Endodermal cell (in vitro differentiated cells): ENCODE measurements at regions not wholly inside any gene's neighbourhood (a gene's known extent, or its start where the extent isn't known, plus 50 kb on each side); places are given as distances from the start of the nearest gene placed in this dataset.

Source experiments
- DNase-seq: peaks from one replicate; pipeline ENCODE4 v3.0.0-alpha.2; 2017
- H3K27ac ChIP-seq: 2 replicates; pipeline ENCODE4 v1.5.1; 2013; ENCODE audit warnings: mild to moderate bottlenecking, low read depth, low read length, moderate library complexity
- H3K27me3 ChIP-seq: 2 replicates; pipeline ENCODE4 v1.6.1; 2013; ENCODE audit warnings: mild to moderate bottlenecking, low read length, moderate library complexity; ENCODE audit not compliant: insufficient read depth, control insufficient read depth, poor library complexity, severe bottlenecking
- H3K36me3 ChIP-seq: 2 replicates; pipeline ENCODE4 v1.7.0; 2013; ENCODE audit warnings: mild to moderate bottlenecking, low read length, moderate library complexity; ENCODE audit not compliant: control insufficient read depth, insufficient read depth
- H3K4me1 ChIP-seq: one replicate; pipeline ENCODE4 v1.7.0; 2013; ENCODE audit warnings: low read length; ENCODE audit not compliant: control insufficient read depth, insufficient read depth
- H3K4me3 ChIP-seq: 2 replicates; pipeline ENCODE4 v1.5.1; 2013; ENCODE audit warnings: mild to moderate bottlenecking, low read length, moderate library complexity
- H3K9ac ChIP-seq: 2 replicates; pipeline ENCODE4 v1.6.1; 2013; ENCODE audit warnings: mild to moderate bottlenecking, low read length, moderate library complexity; ENCODE audit not compliant: poor library complexity, severe bottlenecking; ENCODE audit errors: extremely low read depth
- H3K9me3 ChIP-seq: 2 replicates; pipeline ENCODE4 v1.6.1; 2013; ENCODE audit warnings: mild to moderate bottlenecking, low read length, moderate library complexity; ENCODE audit not compliant: control insufficient read depth
- H3K27ac Mint-ChIP-seq: 2 replicates; pipeline ENCODE4 v1.8.0; 2020; ENCODE audit warnings: mixed read lengths
- H3K27me3 Mint-ChIP-seq: 2 replicates; pipeline ENCODE4 v1.8.0; 2021; ENCODE audit warnings: mild to moderate bottlenecking, mixed read lengths; ENCODE audit not compliant: insufficient read depth
- H3K36me3 Mint-ChIP-seq: 2 replicates; pipeline ENCODE4 v1.8.0; 2020; ENCODE audit warnings: low read depth, mixed read lengths
- H3K4me1 Mint-ChIP-seq: 2 replicates; pipeline ENCODE4 v1.8.0; 2020; ENCODE audit warnings: mixed read lengths
- H3K4me3 Mint-ChIP-seq: 2 replicates; pipeline ENCODE4 v1.8.0; 2020; ENCODE audit warnings: mild to moderate bottlenecking, moderate library complexity, mixed read lengths
- H3K9me3 Mint-ChIP-seq: 2 replicates; pipeline ENCODE4 v1.8.0; 2020; ENCODE audit warnings: mild to moderate bottlenecking, mixed read lengths
- CTCF ChIP-seq: fragments of 200-600 bp; sonication (generic); conservative IDR thresholded peaks from 2 replicates; pipeline ENCODE4 v1.5.0; 2021; ENCODE audit warnings: antibody characterized with exemption, mild to moderate bottlenecking
- WGBS, 2 experiments: methylation state at CpG; one replicate each; pipeline versions ENCODE4 v1.1.5 to v1.1.7; 2013; ENCODE audit warnings: missing lambda C conversion rate in 2 of 2, mixed read lengths in 1 of 2; ENCODE audit not compliant: insufficient coverage in 1 of 2, insufficient read length in 1 of 2; 5-methylcytosine and 5-hydroxymethylcytosine counted together

- no peak for TF ChIP-seq CTCF
- Mint-ChIP-seq H3K27ac (no peak overlapping the region), H3K36me3 (no peaks in the 10 kb centered on the region), H3K4me3 (no peak overlapping the region), H3K27me3 (no peaks in the 10 kb centered on the region), H3K9me3 (peaks cover 3% of the 10 kb centered on the region), H3K4me1 (peaks cover 12% of the 10 kb centered on the region)
- H3K4me3 ChIP-seq: no peak overlapping the region
- 85 to 92% methylated on average over 1 of the region's 1 CpG for WGBS, 2 experiments
- no peaks in the 10 kb centered on the region for H3K9me3 ChIP-seq
- no peaks in the 10 kb centered on the region for H3K36me3 ChIP-seq
- no peaks in the 10 kb centered on the region for H3K4me1 ChIP-seq
- DNase-seq: no peak
- H3K9ac ChIP-seq: no peak overlapping the region
- no peak overlapping the region for H3K27ac ChIP-seq
- H3K27me3 ChIP-seq: no peaks in the 10 kb centered on the region
These were observed 458.8 kb downstream of the TFAP2B start for GRCh38 chr6:51277474-51277873.

GRCh38 chr6:51282026-51282425, 463.4 kb downstream of the TFAP2B start:
- no peak for TF ChIP-seq CTCF
- Histone ChIP-seq H3K4me3 (no peak overlapping the region), H3K9me3 (no peaks in the 10 kb centered on the region), H3K27ac (no peak overlapping the region), H3K36me3 (no peaks in the 10 kb centered on the region), H3K4me1 (no peaks in the 10 kb centered on the region), H3K9ac (no peak overlapping the region), H3K27me3 (no peaks in the 10 kb centered on the region)
- Mint-ChIP-seq H3K36me3 (no peaks in the 10 kb centered on the region), H3K9me3 (peaks cover 3% of the 10 kb centered on the region), H3K27me3 (no peaks in the 10 kb centered on the region), H3K4me1 (peaks cover 8% of the 10 kb centered on the region), H3K4me3 (no peak overlapping the region), H3K27ac (no peak overlapping the region)
- WGBS, 2 experiments: 100% methylated on average over 1 of the region's 2 CpGs; no CpG with 5 or more reads in 1 of the 2 experiments
- DNase-seq: no peak

- Mint-ChIP-seq H3K9me3 (peaks cover 3% of the 10 kb centered on the region), H3K36me3 (no peaks in the 10 kb centered on the region), H3K27me3 (no peaks in the 10 kb centered on the region), H3K27ac (no peak overlapping the region), H3K4me3 (no peak overlapping the region), H3K4me1 (peaks cover 12% of the 10 kb centered on the region)
- no peak overlapping the region for H3K4me3 ChIP-seq
- 90 to 100% methylated on average over 2 to 5 of the region's 6 CpGs for WGBS, 2 experiments
- no peaks in the 10 kb centered on the region for H3K36me3 ChIP-seq
- no peak for TF ChIP-seq CTCF
- H3K9ac ChIP-seq: no peak overlapping the region
- DNase-seq: no peak
- H3K9me3 ChIP-seq: no peaks in the 10 kb centered on the region
- no peak overlapping the region for H3K27ac ChIP-seq
- no peaks in the 10 kb centered on the region for H3K27me3 ChIP-seq
- H3K4me1 ChIP-seq: no peaks in the 10 kb centered on the region
These were observed 465.2 kb downstream of the TFAP2B start for GRCh38 chr6:51283723-51284355.
